ENCODE measurements at regions not wholly inside any gene's neighbourhood (a gene's known extent, or its start where the extent isn't known, plus 50 kb on each side); places are given as distances from the start of the nearest gene placed in this dataset.
"Not testable (repeated sequence)": the region's sequence is repeated elsewhere in the genome, so short reads cannot be mapped to it uniquely, and the experiment has no call there.

- DNase-seq (ENCODE audit: low read depth, low spot score); in situ Hi-C loops (cut with HindIII; ENCODE audit: low pct_unique_long_range_greater_than_20kb, low sequenced_read_pairs): not testable (repeated sequence)
Observed at GRCh38 chr1:148261684-148262083, 109.6 kb upstream of the NBPF11 start.

- DNase-seq (ENCODE audit: low read depth, low spot score); in situ Hi-C loops (cut with HindIII; ENCODE audit: low pct_unique_long_range_greater_than_20kb, low sequenced_read_pairs): not testable (repeated sequence)
Observed at GRCh38 chr1:148257886-148258285, 105.8 kb upstream of the NBPF11 start.

GRCh38 chr1:148254611-148255429, 102.7 kb upstream of the NBPF11 start:
- in situ Hi-C loops (cut with HindIII; ENCODE audit: low pct_unique_long_range_greater_than_20kb, low sequenced_read_pairs) = not testable (repeated sequence)
- DNase-seq (ENCODE audit: low read depth, low spot score) = peak; percentile 66

- in situ Hi-C loops (cut with HindIII; ENCODE audit: low pct_unique_long_range_greater_than_20kb, low sequenced_read_pairs); DNase-seq (ENCODE audit: low read depth, low spot score): not testable (repeated sequence)
Observed at GRCh38 chr1:148253808-148254207, 101.7 kb upstream of the NBPF11 start.

- in situ Hi-C loops (cut with HindIII; ENCODE audit: low pct_unique_long_range_greater_than_20kb, low sequenced_read_pairs); DNase-seq (ENCODE audit: low read depth, low spot score): not testable (repeated sequence)
Observed at GRCh38 chr1:148248798-148249197, 96.7 kb upstream of the NBPF11 start.

GRCh38 chr1:148246258-148246861, 94.3 kb upstream of the NBPF11 start:
- DNase-seq (ENCODE audit: low read depth, low spot score); in situ Hi-C loops (cut with HindIII; ENCODE audit: low pct_unique_long_range_greater_than_20kb, low sequenced_read_pairs): not testable (repeated sequence)

- in situ Hi-C loops (cut with HindIII; ENCODE audit: low pct_unique_long_range_greater_than_20kb, low sequenced_read_pairs); DNase-seq (ENCODE audit: low read depth, low spot score): not testable (repeated sequence)
Observed at GRCh38 chr1:148245843-148246242, 93.8 kb upstream of the NBPF11 start.

- in situ Hi-C loops (cut with HindIII; ENCODE audit: low pct_unique_long_range_greater_than_20kb, low sequenced_read_pairs); DNase-seq (ENCODE audit: low read depth, low spot score): not testable (repeated sequence)
Observed at GRCh38 chr1:148245443-148245842, 93.4 kb upstream of the NBPF11 start.

GRCh38 chr1:148233250-148233649, 81.2 kb upstream of the NBPF11 start:
- in situ Hi-C loops (cut with HindIII; ENCODE audit: low pct_unique_long_range_greater_than_20kb, low sequenced_read_pairs); DNase-seq (ENCODE audit: low read depth, low spot score): not testable (repeated sequence)

- in situ Hi-C loops (cut with HindIII; ENCODE audit: low pct_unique_long_range_greater_than_20kb, low sequenced_read_pairs); DNase-seq (ENCODE audit: low read depth, low spot score): not testable (repeated sequence)
Observed at GRCh38 chr1:148228846-148229245, 76.8 kb upstream of the NBPF11 start.

- DNase-seq (ENCODE audit: low read depth, low spot score); in situ Hi-C loops (cut with HindIII; ENCODE audit: low pct_unique_long_range_greater_than_20kb, low sequenced_read_pairs): not testable (repeated sequence)
Observed at GRCh38 chr1:148222399-148223159, 70.5 kb upstream of the NBPF11 start.

- in situ Hi-C loops (cut with HindIII; ENCODE audit: low pct_unique_long_range_greater_than_20kb, low sequenced_read_pairs); DNase-seq (ENCODE audit: low read depth, low spot score): not testable (repeated sequence)
Observed at GRCh38 chr1:148221593-148221992, 69.5 kb upstream of the NBPF11 start.

GRCh38 chr1:148219229-148219628, 67.1 kb upstream of the NBPF11 start:
- DNase-seq (ENCODE audit: low read depth, low spot score); in situ Hi-C loops (cut with HindIII; ENCODE audit: low pct_unique_long_range_greater_than_20kb, low sequenced_read_pairs): not testable (repeated sequence)

GRCh38 chr1:148211191-148211590, 59.1 kb upstream of the NBPF11 start:
- DNase-seq (ENCODE audit: low read depth, low spot score); in situ Hi-C loops (cut with HindIII; ENCODE audit: low pct_unique_long_range_greater_than_20kb, low sequenced_read_pairs): not testable (repeated sequence)

- in situ Hi-C loops (cut with HindIII; ENCODE audit: low pct_unique_long_range_greater_than_20kb, low sequenced_read_pairs); DNase-seq (ENCODE audit: low read depth, low spot score): not testable (repeated sequence)
Observed at GRCh38 chr1:148210624-148211023, 58.5 kb upstream of the NBPF11 start.

GRCh38 chr1:148210166-148210565, 58.1 kb upstream of the NBPF11 start:
- DNase-seq (ENCODE audit: low read depth, low spot score); in situ Hi-C loops (cut with HindIII; ENCODE audit: low pct_unique_long_range_greater_than_20kb, low sequenced_read_pairs): not testable (repeated sequence)

- DNase-seq (ENCODE audit: low read depth, low spot score); in situ Hi-C loops (cut with HindIII; ENCODE audit: low pct_unique_long_range_greater_than_20kb, low sequenced_read_pairs): not testable (repeated sequence)
Observed at GRCh38 chr1:148202013-148202412, 49.9 kb upstream of the NBPF11 start.

Data from SK-MEL-5 (cell line).